K562 (cell line): ENCODE measurements at regions not wholly inside any gene's neighbourhood (a gene's known extent, or its start where the extent isn't known, plus 50 kb on each side); places are given as distances from the start of the nearest gene placed in this dataset.

Source experiments
- ATAC-seq: fragments of 200-7000 bp; cut with Tn5 transposase; 3 replicates; pipeline ENCODE4 v1.9.1; 2020; ENCODE audit warnings: moderate library complexity
- BruUV-seq: library from RNA; stranded (reverse); fragments of 400-500 nt; replicated peaks from 2 replicates; lab custom pipeline; 2021; lab: Mats Ljungman, UMichigan
- CTCF ChIA-PET: fragments of 300-600 bp; formaldehyde crosslinking; extraction: SDS; loops from one replicate; lab custom pipeline; 2021; ENCODE audit warnings: low intra/inter-chr PET ratio; lab: Yijun Ruan, JAX
- POLR2A ChIA-PET: fragments of 300-600, 350-650 bp; sonication (Branson Sonifier 250); formaldehyde crosslinking; extraction: SDS; loops from one replicate; lab custom pipeline; 2021; ENCODE audit warnings: antibody characterized with exemption, inconsistent platforms; lab: Yijun Ruan, JAX
- DNase-seq, 4 experiments: peaks; one replicate each; pipeline versions ENCODE4 v3.0.0 to v3.0.0-alpha.2; 2011 to 2018; ENCODE audit warnings: low spot score in 3 of 4, mixed read lengths in 3 of 4; ENCODE audit errors: extremely low read depth in 1 of 4
- FAIRE-seq: peaks from 2 replicates; lab custom pipeline; 2011; peaks lifted over from hg19 to GRCh38; lab: Jason Lieb, UNC
- H2AFZ ChIP-seq: 2 replicates; pipeline ENCODE4 v1.6.0; 2011; ENCODE audit warnings: low read depth, low read length, control low read depth, inconsistent platforms
- H3K27ac ChIP-seq: fragments of 200-600 bp; 3 replicates; pipeline ENCODE4 v1.8.0; 2011; ENCODE audit warnings: low read depth, mild to moderate bottlenecking, control low read depth, inconsistent platforms, low read length, moderate library complexity, mixed read lengths; ENCODE audit errors: extremely low read depth
- H3K27me3 ChIP-seq, 2 experiments: fragments of 300-600 bp in 1 of 2; 2 replicates in 1 of 2; 3 replicates in 1 of 2; pipeline versions ENCODE4 v1.6.0 to v1.8.0; 2011; ENCODE audit warnings: inconsistent platforms in 2 of 2, low read length in 2 of 2, mild to moderate bottlenecking in 1 of 2, mixed read lengths in 1 of 2, moderate library complexity in 1 of 2; ENCODE audit not compliant: control insufficient read depth in 2 of 2, insufficient read depth in 2 of 2
- H3K36me3 ChIP-seq: fragments of 300-600 bp; 3 replicates; pipeline ENCODE4 v1.8.0; 2011; ENCODE audit warnings: mild to moderate bottlenecking, low read length, inconsistent platforms; ENCODE audit not compliant: control insufficient read depth, insufficient read depth
- H3K4me1 ChIP-seq, 2 experiments: fragments of 200-600 bp in 1 of 2; replicated peaks in 1 of 2; 2 replicates in 1 of 2; 3 replicates in 1 of 2; pipeline versions ENCODE4 v1.5.1 to v1.8.0; 2011; ENCODE audit warnings: inconsistent platforms in 2 of 2, low read length in 2 of 2, mild to moderate bottlenecking in 1 of 2, mixed read lengths in 1 of 2, moderate library complexity in 1 of 2; ENCODE audit not compliant: control insufficient read depth in 2 of 2, insufficient read depth in 2 of 2
- H3K4me2 ChIP-seq: 2 replicates; pipeline ENCODE4 v1.6.1; 2011; ENCODE audit warnings: low read length, control low read depth, inconsistent platforms, mixed read lengths; ENCODE audit not compliant: insufficient read depth
- H3K4me3 ChIP-seq: fragments of 200-600 bp; sonication (generic), shearing (Covaris generic); 2 replicates; pipeline ENCODE4 v1.5.1; 2016; ENCODE audit warnings: control low read depth, inconsistent platforms
- H3K79me2 ChIP-seq: fragments of 200-600 bp; 3 replicates; pipeline ENCODE4 v1.8.0; 2011; ENCODE audit warnings: low read length, inconsistent platforms; ENCODE audit not compliant: control insufficient read depth, insufficient read depth
- H3K9ac ChIP-seq, 2 experiments: 2 replicates each; pipeline versions ENCODE4 v1.6.0 to v1.6.1; 2011; ENCODE audit warnings: low read depth in 2 of 2, low read length in 2 of 2, control low read depth in 1 of 2, inconsistent platforms in 1 of 2, mild to moderate bottlenecking in 1 of 2, mixed read lengths in 1 of 2; ENCODE audit not compliant: insufficient read depth in 1 of 2
- H3K9me1 ChIP-seq: one replicate; pipeline ENCODE4 v1.6.0; 2011; ENCODE audit warnings: inconsistent platforms, mild to moderate bottlenecking, low read length, moderate library complexity; ENCODE audit not compliant: control insufficient read depth, insufficient read depth
- H3K9me3 ChIP-seq: replicated peaks from 2 replicates; pipeline ENCODE4 v1.5.1; 2011; ENCODE audit warnings: low read depth, low read length, inconsistent platforms; ENCODE audit not compliant: control insufficient read depth, insufficient read depth
- H4K20me1 ChIP-seq: replicated peaks from 2 replicates; pipeline ENCODE4 v1.6.1; 2011; ENCODE audit warnings: low read length, inconsistent platforms, mixed read lengths; ENCODE audit not compliant: control insufficient read depth, insufficient read depth
- BRCA1 ChIP-seq, 2 experiments: fragments of 450-650 bp in 1 of 2; sonication (generic) in 1 of 2; formaldehyde crosslinking in 1 of 2; IDR thresholded peaks; 2 replicates each; pipeline versions ENCODE4 v1.5.0 to v1.6.1; 2017 to 2020; ENCODE audit warnings: mild to moderate bottlenecking in 1 of 2, missing genetic modification reagents in 1 of 2
- DIDO1 ChIP-seq: fragments of 450-650 bp; IDR thresholded peaks from 2 replicates; pipeline ENCODE4 v1.6.1; 2016; ENCODE audit warnings: low read depth, missing biosample characterization, missing genetic modification characterization
- ELK3 ChIP-seq: fragments of 450-650 bp; formaldehyde crosslinking; IDR thresholded peaks from 2 replicates; pipeline ENCODE4 v1.4.0; 2020; ENCODE audit warnings: mild to moderate bottlenecking
- MLLT1 ChIP-seq, 2 experiments: fragments of 450-650 bp; IDR thresholded peaks; 2 replicates each; pipeline ENCODE4 v1.6.1; 2016
- NFE2 ChIP-seq: IDR thresholded peaks from 2 replicates; pipeline ENCODE4 v1.6.1; 2014; ENCODE audit warnings: antibody characterized with exemption, low read depth
- NFE2L1 ChIP-seq: fragments of 450-650 bp; IDR thresholded peaks from 2 replicates; pipeline ENCODE4 v1.6.1; 2016; ENCODE audit warnings: missing genetic modification characterization, low read depth, mild to moderate bottlenecking, missing compliant biosample characterization, moderate library complexity, borderline replicate concordance
- NR3C1 ChIP-seq: sonication (generic); formaldehyde crosslinking; IDR thresholded peaks from 2 replicates; pipeline ENCODE4 v1.8.1; 2022; ENCODE audit warnings: missing genetic modification reagents
- USF2 ChIP-seq: sonication (generic); formaldehyde crosslinking; IDR thresholded peaks from 2 replicates; pipeline ENCODE4 v1.5.0; 2020; ENCODE audit warnings: missing genetic modification reagents
- ZNF324 ChIP-seq: fragments of 250-450 bp; sonication (Bioruptor Pico); IDR thresholded peaks from 2 replicates; pipeline ENCODE4 v1.4.0; 2020; ENCODE audit warnings: mild to moderate bottlenecking
- ZNF518B ChIP-seq: fragments of 250-450 bp; sonication (Bioruptor Pico); IDR thresholded peaks from 2 replicates; pipeline ENCODE4 v1.5.0; 2021; ENCODE audit warnings: mild to moderate bottlenecking, moderate library complexity
- ZNF668 ChIP-seq: fragments of 250-450 bp; sonication (Bioruptor Pico); IDR thresholded peaks from 2 replicates; pipeline ENCODE4 v1.8.0; 2022; ENCODE audit warnings: mild to moderate bottlenecking, inconsistent platforms
- WGBS: fragments of 100-300 bp; shearing (Covaris generic); methylation state at CpG from one replicate; pipeline ENCODE4 v1.1.6; 2016; ENCODE audit warnings: low coverage, mixed read lengths; ENCODE audit not compliant: insufficient coverage; ENCODE audit errors: missing lambda C conversion rate; 5-methylcytosine and 5-hydroxymethylcytosine counted together
- in situ Hi-C: fragments of 300-500 bp; cut with MboI; formaldehyde crosslinking; loops from 4 replicates; pipeline ENCODE4 v1.15.0; 2018; ENCODE audit warnings: inconsistent platforms, mixed read lengths
- intact Hi-C: fragments of 100-400 bp; cut with micrococcal nuclease; formaldehyde crosslinking; loops from 2 replicates; pipeline ENCODE4 v1.14.2; 2022

- intact Hi-C loops: no loop called here
- TF ChIP-seq NR3C1 (CRISPR knock-in tag) (no peak), ZNF518B (CRISPR knock-in tag) (no peak), DIDO1 (tag) (no peak), BRCA1 (IDR thresholded peaks at IDR 0.05) (no peak), BRCA1 (CRISPR knock-in tag; IDR thresholded peaks at IDR 0.05) (no peak), ZNF668 (no peak), NFE2L1 (no peak), MLLT1 (IDR thresholded peaks at IDR 0.05) (no peak), ZNF324 (CRISPR knock-in tag) (no peak), ELK3 (CRISPR knock-in tag) (no peak), USF2 (no peak), NFE2 (no peak)
- TF ChIP-seq, all 486 proteins: peak for 0
- no peak overlapping the region for H3K27ac ChIP-seq
- H3K4me3 ChIP-seq: no peak overlapping the region
- no peak overlapping the region for H3K9ac ChIP-seq
- in situ Hi-C loops: no loop called here
- CTCF ChIA-PET: no interaction called here
- ATAC-seq (no peak), DNase-seq (no peak), FAIRE-seq (no peak)
- 0% methylated on average over 3 of the region's 3 CpGs for WGBS
- no peaks in the 10 kb centered on the region for H3K9me1 ChIP-seq
- H3K27me3 ChIP-seq: no peaks in the 10 kb centered on the region
- H3K79me2 ChIP-seq: no peaks in the 10 kb centered on the region
- no TSS peak for BruUV-seq
- H4K20me1 ChIP-seq: no peaks in the 10 kb centered on the region
- H3K4me2 ChIP-seq: no peak overlapping the region
- H3K36me3 ChIP-seq: no peaks in the 10 kb centered on the region
- H3K4me1 ChIP-seq: no peaks in the 10 kb centered on the region
- no peaks in the 10 kb centered on the region for H3K9me3 ChIP-seq
- no peak overlapping the region for H2AFZ ChIP-seq
- POLR2A ChIA-PET: interaction anchor here (0.6 kb wide), 1 partner anchor 798 kb away, joined by 3 read pairs; no protein-coding TSS in a partner anchor
These were observed 537.8 kb upstream of the AUTS2 start for GRCh38 chr7:69060516-69060915.
